ENCODE measurements at regions not wholly inside any gene's neighbourhood (a gene's known extent, or its start where the extent isn't known, plus 50 kb on each side); places are given as distances from the start of the nearest gene placed in this dataset.

GRCh38 chr2:122747670-122748069 lies 992.2 kb downstream of the TSN start:
- no peak for TF ChIP-seq CTCF (IDR thresholded peaks at IDR 0.05; ENCODE audit: insufficient read depth, low read depth, low read length)
- no peak for TF ChIP-seq EZH2 (IDR thresholded peaks at IDR 0.05; ENCODE audit: insufficient read depth, low read length)
